Upper lobe of left lung (tissue), 6 donors: ENCODE measurements at regions not wholly inside any gene's neighbourhood (a gene's known extent, or its start where the extent isn't known, plus 50 kb on each side); places are given as distances from the start of the nearest gene placed in this dataset.

ENCODE experiments used
- ATAC-seq, 2 donors: fragments of 200-7000 bp; cut with Tn5 transposase; one replicate each; pipeline ENCODE4 v1.9.1; 2022; ENCODE audit warnings: mild to moderate bottlenecking in 2 of 2, moderate library complexity in 2 of 2; ENCODE audit not compliant: low FRiP score in 2 of 2
- DNase-seq, 2 donors: peaks; one replicate each; pipeline ENCODE4 v3.0.0-alpha.2; 2019 to 2020
- H3K27ac ChIP-seq, 4 donors: fragments of 200-600 bp; sonication (generic); one replicate each; pipeline ENCODE4 v1.5.1; 2016 to 2019
- H3K27me3 ChIP-seq, 4 donors: fragments of 200-600 bp; sonication (generic); one replicate each; pipeline ENCODE4 v1.5.1; 2017 to 2019
- H3K36me3 ChIP-seq, 4 donors: fragments of 200-600 bp; sonication (generic); one replicate each; pipeline ENCODE4 v1.5.1; 2016 to 2019
- H3K4me1 ChIP-seq, 4 donors: fragments of 200-600 bp; sonication (generic); one replicate each; pipeline ENCODE4 v1.5.1; 2018 to 2019
- H3K4me3 ChIP-seq, 4 donors: fragments of 200-600 bp; sonication (generic); one replicate each; pipeline ENCODE4 v1.5.1; 2017 to 2019; ENCODE audit warnings: mild to moderate bottlenecking in 2 of 4, moderate library complexity in 1 of 4
- H3K9me3 ChIP-seq, 4 donors: fragments of 200-600 bp; sonication (generic); one replicate each; pipeline ENCODE4 v1.5.1; 2018 to 2019
- CTCF ChIP-seq, 6 experiments: fragments of 450-650 bp in 4 of 6; fragments of 200-600 bp in 2 of 6; sonication (generic) in 2 of 6; IDR thresholded peaks; one replicate each; pipeline ENCODE4 v1.5.1; 2016 to 2019; ENCODE audit warnings: antibody characterized with exemption in 6 of 6
- EP300 ChIP-seq, 4 donors: sonication (generic); formaldehyde crosslinking; IDR thresholded peaks; one replicate each; pipeline ENCODE4 v1.5.1; 2017; ENCODE audit warnings: antibody characterized with exemption in 4 of 4, control low read depth in 2 of 4
- POLR2A ChIP-seq, 4 donors: fragments of 450-650 bp; IDR thresholded peaks; one replicate each; pipeline ENCODE4 v1.5.1; 2016 to 2017; ENCODE audit warnings: antibody characterized with exemption in 4 of 4, mild to moderate bottlenecking in 2 of 4
- POLR2AphosphoS5 ChIP-seq, 2 donors: sonication (generic); formaldehyde crosslinking; IDR thresholded peaks; one replicate each; pipeline ENCODE4 v1.5.1; 2017; ENCODE audit warnings: antibody characterized with exemption in 2 of 2
- WGBS, 2 donors: methylation state at CpG; one replicate each; pipeline ENCODE4 v1.1.5; 2017 to 2018; 5-methylcytosine and 5-hydroxymethylcytosine counted together
- donor health status: DM: no; HTN: no; CAD: no; lungs with moderate emphysema.
- donor health status: DM: no; HTN: yes; CAD: no; lungs with severe emphysema.

GRCh38 chr16:86289907-86290306, 220.4 kb upstream of the FOXF1 start:
- TF ChIP-seq CTCF (IDR thresholded peaks at IDR 0.05) (no peak), POLR2AphosphoS5 (IDR thresholded peaks at IDR 0.05) (no peak), POLR2A (IDR thresholded peaks at IDR 0.05) (no peak), EP300 (IDR thresholded peaks at IDR 0.05) (no peak)
- DNase-seq (no peak), ATAC-seq (no peak)
- H3K36me3 ChIP-seq, result no peaks in the 10 kb centered on the region
- H3K27me3 ChIP-seq, result peaks cover 0 to 18% (median 7%) of the 10 kb centered on the region in 4 donors
- H3K4me3 ChIP-seq, result no peak overlapping the region
- peaks cover 0 to 14% (median 0%) of the 10 kb centered on the region in 4 donors for H3K4me1 ChIP-seq
- H3K9me3 ChIP-seq, result no peaks in the 10 kb centered on the region
- no peak overlapping the region for H3K27ac ChIP-seq
- WGBS, 2 donors, result 56 to 70% methylated on average over 2 of the region's 2 CpGs

- TF ChIP-seq POLR2A (IDR thresholded peaks at IDR 0.05) (no peak), CTCF (IDR thresholded peaks at IDR 0.05) (no peak), POLR2AphosphoS5 (IDR thresholded peaks at IDR 0.05) (no peak), EP300 (IDR thresholded peaks at IDR 0.05) (no peak)
- 76 to 100% methylated on average over 1 to 7 of the region's 7 CpGs for whole genome bisulfite sequencing, 2 donors
- H3K27me3 ChIP-seq, result peaks cover 0 to 9% (median 4%) of the 10 kb centered on the region in 4 donors
- DNase-seq (no peak), ATAC-seq (no peak)
- no peaks in the 10 kb centered on the region for H3K36me3 ChIP-seq
- H3K4me3 ChIP-seq, result no peak overlapping the region
- no peak overlapping the region for H3K27ac ChIP-seq
- no peaks in the 10 kb centered on the region for H3K9me3 ChIP-seq
- peaks cover 0 to 10% (median 0%) of the 10 kb centered on the region in 4 donors for H3K4me1 ChIP-seq
These were observed 218.8 kb upstream of the FOXF1 start for GRCh38 chr16:86291491-86291890.

GRCh38 chr16:86292171-86292775, 218.1 kb upstream of the FOXF1 start:
- no peak overlapping the region for H3K4me3 ChIP-seq
- WGBS, 2 donors, result 78 to 81% methylated on average over 14 to 16 of the region's 16 CpGs
- DNase-seq (no peak), ATAC-seq (no peak)
- no peaks in the 10 kb centered on the region for H3K9me3 ChIP-seq
- peaks cover 0 to 1% (median 0%) of the 10 kb centered on the region in 4 donors for H3K27me3 ChIP-seq
- H3K4me1 ChIP-seq, result peaks cover 0 to 3% (median 0%) of the 10 kb centered on the region in 4 donors
- no peaks in the 10 kb centered on the region for H3K36me3 ChIP-seq
- no peak for TF ChIP-seq POLR2AphosphoS5 (IDR thresholded peaks at IDR 0.05)
- TF ChIP-seq POLR2A (IDR thresholded peaks at IDR 0.05), result no peak
- no peak for TF ChIP-seq EP300 (IDR thresholded peaks at IDR 0.05)
- no peak for TF ChIP-seq CTCF (IDR thresholded peaks at IDR 0.05)
- no peak overlapping the region for H3K27ac ChIP-seq

- Histone ChIP-seq H3K4me3 (no peak overlapping the region), H3K9me3 (no peaks in the 10 kb centered on the region), H3K27ac (no peak overlapping the region), H3K4me1 (peaks cover 0 to 6% (median 0%) of the 10 kb centered on the region in 4 donors), H3K27me3 (no peaks in the 10 kb centered on the region), H3K36me3 (no peaks in the 10 kb centered on the region)
- no peak for TF ChIP-seq POLR2A (IDR thresholded peaks at IDR 0.05)
- TF ChIP-seq CTCF (IDR thresholded peaks at IDR 0.05), result no peak
- TF ChIP-seq POLR2AphosphoS5 (IDR thresholded peaks at IDR 0.05), result no peak
- no peak for ATAC-seq
- no peak for DNase-seq
- 78% methylated on average over 8 of the region's 8 CpGs for WGBS, 2 donors
These were observed 217.4 kb upstream of the FOXF1 start for GRCh38 chr16:86292942-86293341.

GRCh38 chr16:86293906-86294305, 216.4 kb upstream of the FOXF1 start:
- no peak overlapping the region for H3K4me3 ChIP-seq
- DNase-seq (no peak), ATAC-seq (no peak)
- no peaks in the 10 kb centered on the region for H3K36me3 ChIP-seq
- H3K27me3 ChIP-seq, result no peaks in the 10 kb centered on the region
- WGBS, 2 donors, result 70 to 79% methylated on average over 16 of the region's 16 CpGs
- no peak overlapping the region for H3K27ac ChIP-seq
- peaks cover 0 to 14% (median 0%) of the 10 kb centered on the region in 4 donors for H3K4me1 ChIP-seq
- TF ChIP-seq POLR2A (IDR thresholded peaks at IDR 0.05) (no peak), CTCF (IDR thresholded peaks at IDR 0.05) (no peak), EP300 (IDR thresholded peaks at IDR 0.05) (no peak), POLR2AphosphoS5 (IDR thresholded peaks at IDR 0.05) (no peak)
- no peaks in the 10 kb centered on the region for H3K9me3 ChIP-seq
